M059J (cell line): ENCODE measurements at regions not wholly inside any gene's neighbourhood (a gene's known extent, or its start where the extent isn't known, plus 50 kb on each side); places are given as distances from the start of the nearest gene placed in this dataset.

ENCODE experiments used
- DNase-seq: peaks from one replicate; pipeline ENCODE4 v3.0.0-alpha.2; 2012; ENCODE audit warnings: low read depth

- no peak for DNase-seq
Measured at GRCh38 chr4:164683040-164683439, 70.9 kb upstream of the SMIM31 start.

GRCh38 chr4:164695650-164696049 lies 58.3 kb upstream of the SMIM31 start:
- no peak for DNase-seq

GRCh38 chr4:164700471-164700870 lies 53.5 kb upstream of the SMIM31 start:
- DNase-seq, result peak; percentile 49

- no peak for DNase-seq
Measured at GRCh38 chr4:164701665-164702064, 52.3 kb upstream of the SMIM31 start.
